ENCODE measurements at regions not wholly inside any gene's neighbourhood (a gene's known extent, or its start where the extent isn't known, plus 50 kb on each side); places are given as distances from the start of the nearest gene placed in this dataset.

GRCh38 chr11:133621611-133622010 lies 89.3 kb upstream of the OPCML start:
- Mint-ChIP-seq H3K4me1 (no peaks in the 10 kb centered on the region), H3K9me3 (peaks cover 0 to 2% of the 10 kb centered on the region in 2 donors), H3K4me3 (no peak overlapping the region), H3K27me3 (ENCODE audit: low read depth in 2 of 2) (no peaks in the 10 kb centered on the region), H3K36me3 (no peaks in the 10 kb centered on the region), H3K27ac (no peak overlapping the region)
- intact Hi-C loops (cut with micrococcal nuclease), result no loop called here
- ATAC-seq (no peak), DNase-seq (no peak)
- 64% methylated on average over 6 of the region's 6 CpGs for WGBS (ENCODE audit: insufficient coverage)
- H3K27ac ChIP-seq (ENCODE audit: low read length), result no peak overlapping the region
- no peaks in the 10 kb centered on the region for H3K36me3 ChIP-seq (ENCODE audit: control insufficient read depth, insufficient read depth, low read length)
- H3K9me3 ChIP-seq (ENCODE audit: control insufficient read depth, insufficient read depth, low read length), result peaks cover 5% of the 10 kb centered on the region
- no peak overlapping the region for H3K4me3 ChIP-seq (ENCODE audit: low read length)
- H3K4me1 ChIP-seq (ENCODE audit: control insufficient read depth, insufficient read depth, low read length), result no peaks in the 10 kb centered on the region
- no peak for TF ChIP-seq CTCF (IDR thresholded peaks at IDR 0.05)
- no peaks in the 10 kb centered on the region for H3K27me3 ChIP-seq (ENCODE audit: control insufficient read depth, insufficient read depth, low read length)

- Mint-ChIP-seq H3K36me3 (no peaks in the 10 kb centered on the region), H3K9me3 (peaks cover 0 to 4% of the 10 kb centered on the region in 2 donors), H3K27me3 (ENCODE audit: low read depth in 2 of 2) (no peaks in the 10 kb centered on the region), H3K4me1 (no peaks in the 10 kb centered on the region), H3K27ac (no peak overlapping the region), H3K4me3 (no peak overlapping the region)
- Histone ChIP-seq H3K36me3 (ENCODE audit: control insufficient read depth, insufficient read depth, low read length) (no peaks in the 10 kb centered on the region), H3K4me3 (ENCODE audit: low read length) (no peak overlapping the region), H3K4me1 (ENCODE audit: control insufficient read depth, insufficient read depth, low read length) (no peaks in the 10 kb centered on the region), H3K9me3 (ENCODE audit: control insufficient read depth, insufficient read depth, low read length) (peaks cover 5% of the 10 kb centered on the region), H3K27me3 (ENCODE audit: control insufficient read depth, insufficient read depth, low read length) (no peaks in the 10 kb centered on the region), H3K27ac (ENCODE audit: low read length) (no peak overlapping the region)
- DNase-seq (no peak), ATAC-seq (no peak)
- WGBS (ENCODE audit: insufficient coverage), result 70% methylated on average over 1 of the region's 2 CpGs
- TF ChIP-seq CTCF (IDR thresholded peaks at IDR 0.05), result no peak
- intact Hi-C loops (cut with micrococcal nuclease), result no loop called here
Observed at GRCh38 chr11:133619973-133620372, 87.7 kb upstream of the OPCML start.

- no peak for TF ChIP-seq CTCF (IDR thresholded peaks at IDR 0.05)
- Histone ChIP-seq H3K27me3 (ENCODE audit: control insufficient read depth, insufficient read depth, low read length) (no peaks in the 10 kb centered on the region), H3K4me1 (ENCODE audit: control insufficient read depth, insufficient read depth, low read length) (no peaks in the 10 kb centered on the region), H3K9me3 (ENCODE audit: control insufficient read depth, insufficient read depth, low read length) (peaks cover 5% of the 10 kb centered on the region), H3K27ac (ENCODE audit: low read length) (no peak overlapping the region), H3K36me3 (ENCODE audit: control insufficient read depth, insufficient read depth, low read length) (no peaks in the 10 kb centered on the region), H3K4me3 (ENCODE audit: low read length) (no peak overlapping the region)
- intact Hi-C loops (cut with micrococcal nuclease), result no loop called here
- Mint-ChIP-seq H3K27me3 (ENCODE audit: low read depth in 2 of 2) (no peaks in the 10 kb centered on the region), H3K36me3 (no peaks in the 10 kb centered on the region), H3K4me1 (no peaks in the 10 kb centered on the region), H3K27ac (no peak overlapping the region), H3K4me3 (no peak overlapping the region), H3K9me3 (peaks cover 0 to 4% of the 10 kb centered on the region in 2 donors)
- ATAC-seq (no peak), DNase-seq (no peak)
- WGBS (ENCODE audit: insufficient coverage), result 75% methylated on average over 2 of the region's 2 CpGs
Observed at GRCh38 chr11:133619397-133619796, 87.1 kb upstream of the OPCML start.

- H3K27ac ChIP-seq (ENCODE audit: low read length), result no peak overlapping the region
- intact Hi-C loops (cut with micrococcal nuclease), result no loop called here
- no peak for DNase-seq
- WGBS (ENCODE audit: insufficient coverage), result 82% methylated on average over 9 of the region's 9 CpGs
- H3K27me3 ChIP-seq (ENCODE audit: control insufficient read depth, insufficient read depth, low read length), result no peaks in the 10 kb centered on the region
- H3K9me3 ChIP-seq (ENCODE audit: control insufficient read depth, insufficient read depth, low read length), result peaks cover 5% of the 10 kb centered on the region
- no peaks in the 10 kb centered on the region for H3K36me3 ChIP-seq (ENCODE audit: control insufficient read depth, insufficient read depth, low read length)
- Mint-ChIP-seq H3K9me3 (peaks cover 0 to 4% of the 10 kb centered on the region in 2 donors), H3K27ac (no peak overlapping the region), H3K4me3 (no peak overlapping the region), H3K27me3 (ENCODE audit: low read depth in 2 of 2) (no peaks in the 10 kb centered on the region), H3K4me1 (no peaks in the 10 kb centered on the region), H3K36me3 (no peaks in the 10 kb centered on the region)
- no peak for ATAC-seq
- no peaks in the 10 kb centered on the region for H3K4me1 ChIP-seq (ENCODE audit: control insufficient read depth, insufficient read depth, low read length)
- TF ChIP-seq CTCF (IDR thresholded peaks at IDR 0.05), result no peak
- no peak overlapping the region for H3K4me3 ChIP-seq (ENCODE audit: low read length)
Observed at GRCh38 chr11:133618544-133618943, 86.2 kb upstream of the OPCML start.
